GM12891 (cell line): ENCODE measurements at regions not wholly inside any gene's neighbourhood (a gene's known extent, or its start where the extent isn't known, plus 50 kb on each side); places are given as distances from the start of the nearest gene placed in this dataset.

Source experiments
- PAX5 ChIP-seq: IDR thresholded peaks from 2 replicates; pipeline ENCODE4 v1.6.1; 2011; ENCODE audit warnings: low read length, moderate library complexity, mild to moderate bottlenecking; ENCODE audit not compliant: insufficient read depth, severe bottlenecking
- POLR2A ChIP-seq: IDR thresholded peaks from 2 replicates; pipeline ENCODE4 v1.6.1; 2011; ENCODE audit warnings: low read depth, low read length, control low read depth
- POLR2AphosphoS5 ChIP-seq: IDR thresholded peaks from 2 replicates; pipeline ENCODE4 v1.6.1; 2011; ENCODE audit warnings: low read depth, low read length, control low read depth
- POU2F2 ChIP-seq: IDR thresholded peaks from 2 replicates; pipeline ENCODE4 v1.6.1; 2011; ENCODE audit warnings: low read depth, mild to moderate bottlenecking, control low read depth, low read length, moderate library complexity
- SPI1 ChIP-seq: IDR thresholded peaks from 2 replicates; pipeline ENCODE4 v1.6.1; 2011; ENCODE audit warnings: low read depth, low read length, control low read depth
- TAF1 ChIP-seq: IDR thresholded peaks from 2 replicates; pipeline ENCODE4 v1.6.1; 2011; ENCODE audit warnings: low read depth, low read length, control low read depth

DNA sequence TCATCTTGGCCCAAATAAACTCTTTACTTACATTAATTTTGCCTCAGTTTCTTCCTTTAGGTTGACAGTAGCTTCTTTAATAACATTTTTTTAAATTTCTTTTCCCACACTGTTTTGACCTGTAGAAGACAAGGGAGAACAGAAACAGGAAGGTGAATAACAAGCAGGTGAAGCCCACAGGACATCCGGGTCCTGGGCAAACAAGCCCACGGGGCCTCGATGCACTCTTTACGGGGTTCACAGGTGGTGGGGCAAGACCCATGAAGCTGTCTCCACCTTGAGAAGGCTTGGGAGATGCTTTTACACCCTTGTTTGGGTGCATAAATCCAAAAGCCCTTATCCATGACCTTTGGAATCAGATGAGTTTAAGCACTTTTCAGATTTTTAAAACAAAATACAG is 301.0 kb upstream of the MGAT5 start:
- TF ChIP-seq POLR2A, result no peak
- TF ChIP-seq POLR2AphosphoS5, result no peak
- TF ChIP-seq SPI1, result no peak
- no peak for TF ChIP-seq TAF1
- TF ChIP-seq POU2F2, result no peak
- TF ChIP-seq PAX5, result no peak
